Neural progenitor cell (in vitro differentiated cells): ENCODE measurements at regions not wholly inside any gene's neighbourhood (a gene's known extent, or its start where the extent isn't known, plus 50 kb on each side); places are given as distances from the start of the nearest gene placed in this dataset.

Experiments used
- DNase-seq: peaks from one replicate; pipeline ENCODE4 v3.0.0-alpha.2; 2016; ENCODE audit warnings: low spot score
- H2AFZ ChIP-seq: fragments of 200-600 bp; sonication (generic); replicated peaks from 2 replicates; pipeline ENCODE4 v1.6.1; 2016; ENCODE audit warnings: antibody characterized with exemption
- H3F3A ChIP-seq: fragments of 200-600 bp; sonication (generic); 2 replicates; pipeline ENCODE4 v1.6.1; 2016; ENCODE audit warnings: antibody characterized with exemption, low read depth
- H3K27ac ChIP-seq: fragments of 200-600 bp; sonication (generic); 2 replicates; pipeline ENCODE4 v1.5.1; 2016; ENCODE audit warnings: mild to moderate bottlenecking
- H3K27me3 ChIP-seq: fragments of 200-600 bp; sonication (generic); 2 replicates; pipeline ENCODE4 v1.6.1; 2016; ENCODE audit warnings: mild to moderate bottlenecking, moderate library complexity
- H3K36me3 ChIP-seq: fragments of 200-600 bp; sonication (generic); 2 replicates; pipeline ENCODE4 v1.5.1; 2016
- H3K4me1 ChIP-seq: fragments of 200-600 bp; sonication (generic); 2 replicates; pipeline ENCODE4 v1.6.1; 2016; ENCODE audit warnings: mixed run types
- H3K4me2 ChIP-seq: fragments of 200-600 bp; sonication (generic); 2 replicates; pipeline ENCODE4 v1.6.1; 2016
- H3K4me3 ChIP-seq: fragments of 200-600 bp; sonication (generic); 2 replicates; pipeline ENCODE4 v1.5.1; 2016
- H3K79me2 ChIP-seq: fragments of 200-600 bp; sonication (generic); 2 replicates; pipeline ENCODE4 v1.6.1; 2016; ENCODE audit warnings: low read depth
- H3K9ac ChIP-seq: fragments of 200-600 bp; sonication (generic); 2 replicates; pipeline ENCODE4 v1.6.1; 2016
- H3K9me3 ChIP-seq: fragments of 200-600 bp; sonication (generic); 2 replicates; pipeline ENCODE4 v1.5.1; 2016; ENCODE audit warnings: low read depth
- H4K20me1 ChIP-seq: fragments of 200-600 bp; sonication (generic); 2 replicates; pipeline ENCODE4 v1.6.1; 2016; ENCODE audit warnings: low read depth
- H3K27ac Mint-ChIP-seq: 3 replicates; pipeline ENCODE4 v1.8.0; 2021; ENCODE audit warnings: mixed read lengths
- H3K27me3 Mint-ChIP-seq: 2 replicates; pipeline ENCODE4 v1.8.0; 2022; ENCODE audit warnings: low read depth, mild to moderate bottlenecking, inconsistent platforms, moderate library complexity, mixed read lengths; ENCODE audit not compliant: insufficient read depth
- H3K36me3 Mint-ChIP-seq: 3 replicates; pipeline ENCODE4 v1.8.0; 2021; ENCODE audit warnings: mixed read lengths
- H3K4me1 Mint-ChIP-seq: 3 replicates; pipeline ENCODE4 v1.8.0; 2021; ENCODE audit warnings: mixed read lengths
- H3K4me3 Mint-ChIP-seq: 3 replicates; pipeline ENCODE4 v1.8.0; 2021; ENCODE audit warnings: mild to moderate bottlenecking, moderate library complexity, mixed read lengths
- H3K9me3 Mint-ChIP-seq: 3 replicates; pipeline ENCODE4 v1.8.0; 2020; ENCODE audit warnings: mixed read lengths
- CTCF ChIP-seq: fragments of 200-600 bp; sonication (generic); IDR thresholded peaks from 2 replicates; pipeline ENCODE4 v1.5.1; 2017; ENCODE audit warnings: antibody characterized with exemption, mild to moderate bottlenecking
- EZH2 ChIP-seq: fragments of 200-600 bp; sonication (generic); IDR thresholded peaks from 2 replicates; pipeline ENCODE4 v1.6.1; 2017; ENCODE audit warnings: antibody characterized with exemption, mild to moderate bottlenecking, moderate library complexity
- EZH2phosphoT487 ChIP-seq: fragments of 200-600 bp; sonication (generic); IDR thresholded peaks from 2 replicates; pipeline ENCODE4 v1.6.1; 2017; ENCODE audit warnings: antibody characterized with exemption

GRCh38 chr5:163695830-163696578 is 190.6 kb downstream of the MAT2B start:
- Histone ChIP-seq H3K9me3 (no peaks in the 10 kb centered on the region), H2AFZ (peak overlapping the region; percentile 53), H3K9ac (no peak overlapping the region), H3K4me3 (no peak overlapping the region), H3F3A (no peaks in the 10 kb centered on the region), H3K4me1 (no peaks in the 10 kb centered on the region), H4K20me1 (no peaks in the 10 kb centered on the region), H3K27ac (no peak overlapping the region), H3K4me2 (no peak overlapping the region), H3K79me2 (no peaks in the 10 kb centered on the region), H3K27me3 (no peaks in the 10 kb centered on the region), H3K36me3 (no peaks in the 10 kb centered on the region)
- Mint-ChIP-seq H3K27me3 (peaks cover 2% of the 10 kb centered on the region), H3K36me3 (no peaks in the 10 kb centered on the region), H3K9me3 (no peaks in the 10 kb centered on the region), H3K4me3 (no peak overlapping the region), H3K4me1 (peaks cover 14% of the 10 kb centered on the region), H3K27ac (no peak overlapping the region)
- DNase-seq, result peak; percentile 86
- peak; percentile 90 for TF ChIP-seq CTCF
- TF ChIP-seq EZH2phosphoT487, result no peak

- Mint-ChIP-seq H3K27ac (no peak overlapping the region), H3K36me3 (no peaks in the 10 kb centered on the region), H3K9me3 (no peaks in the 10 kb centered on the region), H3K4me3 (no peak overlapping the region), H3K27me3 (peaks cover 2% of the 10 kb centered on the region), H3K4me1 (peaks cover 14% of the 10 kb centered on the region)
- H3K9ac ChIP-seq, result no peak overlapping the region
- no peaks in the 10 kb centered on the region for H4K20me1 ChIP-seq
- H3K79me2 ChIP-seq, result no peaks in the 10 kb centered on the region
- H3K4me3 ChIP-seq, result no peak overlapping the region
- no peaks in the 10 kb centered on the region for H3K27me3 ChIP-seq
- no peaks in the 10 kb centered on the region for H3K4me1 ChIP-seq
- H3K27ac ChIP-seq, result no peak overlapping the region
- no peaks in the 10 kb centered on the region for H3F3A ChIP-seq
- TF ChIP-seq EZH2 (no peak), EZH2phosphoT487 (no peak), CTCF (no peak)
- no peak for DNase-seq
- no peaks in the 10 kb centered on the region for H3K36me3 ChIP-seq
- H3K9me3 ChIP-seq, result no peaks in the 10 kb centered on the region
- H3K4me2 ChIP-seq, result no peak overlapping the region
- H2AFZ ChIP-seq, result no peak overlapping the region
Observed at GRCh38 chr5:163696579-163696887, 191.1 kb downstream of the MAT2B start.

- Histone ChIP-seq H3K4me1 (no peaks in the 10 kb centered on the region), H4K20me1 (no peaks in the 10 kb centered on the region), H3F3A (no peaks in the 10 kb centered on the region), H3K9ac (no peak overlapping the region), H3K36me3 (no peaks in the 10 kb centered on the region), H3K4me3 (no peak overlapping the region), H3K27ac (no peak overlapping the region), H3K9me3 (no peaks in the 10 kb centered on the region), H2AFZ (no peak overlapping the region), H3K27me3 (no peaks in the 10 kb centered on the region), H3K4me2 (no peak overlapping the region), H3K79me2 (no peaks in the 10 kb centered on the region)
- TF ChIP-seq EZH2phosphoT487 (no peak), EZH2 (no peak), CTCF (no peak)
- no peaks in the 10 kb centered on the region for H3K36me3 Mint-ChIP-seq
- H3K4me1 Mint-ChIP-seq, result no peaks in the 10 kb centered on the region
- no peaks in the 10 kb centered on the region for H3K9me3 Mint-ChIP-seq
- no peak for DNase-seq
- no peak overlapping the region for H3K4me3 Mint-ChIP-seq
- no peak overlapping the region for H3K27ac Mint-ChIP-seq
- H3K27me3 Mint-ChIP-seq, result no peaks in the 10 kb centered on the region
Observed at GRCh38 chr5:163706053-163706771, 200.8 kb downstream of the MAT2B start.
